Thymus (tissue), 11 donors: ENCODE measurements at regions not wholly inside any gene's neighbourhood (a gene's known extent, or its start where the extent isn't known, plus 50 kb on each side); places are given as distances from the start of the nearest gene placed in this dataset.
A peak's percentile ranks its signal among the peaks of the same experiment; 100 is the strongest.

Experiments
- DNase-seq, 9 donors: peaks; one replicate each; pipeline ENCODE4 v3.0.0-alpha.2; 2013; ENCODE audit warnings: low spot score in 9 of 9, low read depth in 6 of 9, missing footprints in 1 of 9
- H3K27ac ChIP-seq, 2 donors: one replicate each; pipeline ENCODE4 v1.5.1; 2013; ENCODE audit warnings: control low read depth in 1 of 2, low read depth in 1 of 2, low read length in 1 of 2, mild to moderate bottlenecking in 1 of 2, moderate library complexity in 1 of 2
- H3K27me3 ChIP-seq, 2 donors: one replicate each; pipeline ENCODE4 v1.5.1; 2013; ENCODE audit warnings: low read length in 1 of 2; ENCODE audit not compliant: control insufficient read depth in 2 of 2, insufficient read depth in 1 of 2
- H3K36me3 ChIP-seq, 2 donors: one replicate each; pipeline ENCODE4 v1.5.1; 2013; ENCODE audit warnings: low read length in 1 of 2, mild to moderate bottlenecking in 1 of 2, moderate library complexity in 1 of 2; ENCODE audit not compliant: control insufficient read depth in 2 of 2, insufficient read depth in 2 of 2
- H3K4me1 ChIP-seq, 2 donors: one replicate each; pipeline ENCODE4 v1.5.1; 2013; ENCODE audit warnings: low read length in 2 of 2; ENCODE audit not compliant: control insufficient read depth in 2 of 2, insufficient read depth in 2 of 2
- H3K4me3 ChIP-seq, 2 donors: one replicate each; pipeline ENCODE4 v1.5.1; 2013; ENCODE audit warnings: low read length in 2 of 2, control low read depth in 1 of 2, mild to moderate bottlenecking in 1 of 2
- H3K9me3 ChIP-seq, 2 donors: one replicate each; pipeline ENCODE4 v1.5.1; 2013; ENCODE audit warnings: low read length in 1 of 2, mild to moderate bottlenecking in 1 of 2; ENCODE audit not compliant: control insufficient read depth in 2 of 2, insufficient read depth in 1 of 2
- WGBS: extraction: QIAGEN DNeasy Blood & Tissue Kit; methylation state at CpG from one replicate; pipeline ENCODE4 v1.1.7; 2013; 5-methylcytosine and 5-hydroxymethylcytosine counted together
- donor health status: healthy.

- Histone ChIP-seq H3K4me1 (peaks cover 16 to 31% of the 10 kb centered on the region in 2 donors), H3K27me3 (no peaks in the 10 kb centered on the region), H3K4me3 (no peak overlapping the region), H3K27ac (peak overlapping the region in 1 of 2 donors; percentile 72), H3K36me3 (peaks cover 16 to 22% of the 10 kb centered on the region in 2 donors), H3K9me3 (no peaks in the 10 kb centered on the region)
- DNase-seq = no peak
- WGBS = 83% methylated on average over 3 of the region's 3 CpGs
Observed at GRCh38 chr9:110142868-110143481, 65.0 kb downstream of the C9orf152 start.

GRCh38 chr9:110143485-110143884 lies 64.5 kb downstream of the C9orf152 start:
- Histone ChIP-seq H3K36me3 (peaks cover 11 to 17% of the 10 kb centered on the region in 2 donors), H3K9me3 (no peaks in the 10 kb centered on the region), H3K4me3 (no peak overlapping the region), H3K27me3 (no peaks in the 10 kb centered on the region), H3K4me1 (peaks cover 16 to 31% of the 10 kb centered on the region in 2 donors), H3K27ac (peak overlapping the region in 1 of 2 donors; percentile 72)
- peak in 1 of 9 donors; percentile 51 for DNase-seq
- WGBS = 11% methylated on average over 1 of the region's 1 CpG

- WGBS = 53% methylated on average over 2 of the region's 2 CpGs
- peak in 1 of 9 donors; percentile 68 for DNase-seq
Observed at GRCh38 chr9:110143950-110144545, 63.9 kb downstream of the C9orf152 start.

GRCh38 chr9:110146373-110146772 lies 61.6 kb downstream of the C9orf152 start:
- 92% methylated on average over 1 of the region's 1 CpG for WGBS
- Histone ChIP-seq H3K36me3 (peaks cover 6 to 11% of the 10 kb centered on the region in 2 donors), H3K27me3 (no peaks in the 10 kb centered on the region), H3K4me3 (no peak overlapping the region), H3K4me1 (peaks cover 18 to 46% of the 10 kb centered on the region in 2 donors), H3K9me3 (peaks cover 2 to 9% of the 10 kb centered on the region in 2 donors), H3K27ac (peak overlapping the region; percentile 8 to 96)
- DNase-seq = peak in 1 of 9 donors; percentile 35

More at GRCh38 chr9:110143950-110144545, 63.9 kb downstream of the C9orf152 start:
- peaks cover 16 to 33% of the 10 kb centered on the region in 2 donors for H3K4me1 ChIP-seq
- peak overlapping the region; percentile 69 to 72 for H3K27ac ChIP-seq
- H3K9me3 ChIP-seq = no peaks in the 10 kb centered on the region
- H3K36me3 ChIP-seq = peaks cover 7 to 11% of the 10 kb centered on the region in 2 donors
- no peaks in the 10 kb centered on the region for H3K27me3 ChIP-seq
- H3K4me3 ChIP-seq = no peak overlapping the region

- H3K9me3 ChIP-seq = peaks cover 2 to 9% of the 10 kb centered on the region in 2 donors
- H3K27me3 ChIP-seq = no peaks in the 10 kb centered on the region
- H3K4me3 ChIP-seq = peak overlapping the region; percentile 61 to 85
- under 1% methylated on average over 7 of the region's 7 CpGs for WGBS
- peaks cover 11 to 12% of the 10 kb centered on the region in 2 donors for H3K36me3 ChIP-seq
- peak in 5 of 9 donors; percentile 73 to 92 (median 78) for DNase-seq
- peaks cover 30 to 59% of the 10 kb centered on the region in 2 donors for H3K4me1 ChIP-seq
- H3K27ac ChIP-seq = peak overlapping the region; percentile 96 to 98
Observed at GRCh38 chr9:110148384-110148783, 59.6 kb downstream of the C9orf152 start.

- Histone ChIP-seq H3K36me3 (peaks cover 11 to 16% of the 10 kb centered on the region in 2 donors), H3K27me3 (no peaks in the 10 kb centered on the region), H3K4me3 (peak overlapping the region; percentile 61 to 85), H3K9me3 (peaks cover 2 to 9% of the 10 kb centered on the region in 2 donors), H3K4me1 (peaks cover 25 to 63% of the 10 kb centered on the region in 2 donors), H3K27ac (peak overlapping the region; percentile 96 to 98)
- WGBS = 24% methylated on average over 4 of the region's 4 CpGs
- DNase-seq = peak in 1 of 9 donors; percentile 74
Observed at GRCh38 chr9:110148891-110149290, 59.1 kb downstream of the C9orf152 start.
